Liver (tissue), 8 donors: ENCODE measurements at regions not wholly inside any gene's neighbourhood (a gene's known extent, or its start where the extent isn't known, plus 50 kb on each side); places are given as distances from the start of the nearest gene placed in this dataset.

ENCODE experiments used
- DNase-seq: peaks from one replicate; pipeline ENCODE4 v3.0.0-alpha.2; 2017; ENCODE audit warnings: low spot score
- H3K27ac ChIP-seq, 2 donors: one replicate each; pipeline ENCODE4 v1.7.0; 2013; ENCODE audit warnings: inconsistent platforms in 2 of 2, low read length in 2 of 2, control low read depth in 1 of 2, low read depth in 1 of 2, mild to moderate bottlenecking in 1 of 2
- H3K27me3 ChIP-seq, 4 donors: one replicate each; pipeline versions ENCODE4 v1.6.1 to v1.7.0; 2013; ENCODE audit warnings: low read length in 3 of 4, inconsistent platforms in 1 of 4, mild to moderate bottlenecking in 1 of 4, moderate library complexity in 1 of 4; ENCODE audit not compliant: control insufficient read depth in 4 of 4, insufficient read depth in 4 of 4
- H3K36me3 ChIP-seq, 4 donors: one replicate each; pipeline versions ENCODE4 v1.6.1 to v1.7.0; 2013; ENCODE audit warnings: low read length in 3 of 4, mild to moderate bottlenecking in 3 of 4, low read depth in 1 of 4, moderate library complexity in 1 of 4; ENCODE audit not compliant: control insufficient read depth in 4 of 4, insufficient read depth in 3 of 4
- H3K4me1 ChIP-seq, 4 donors: one replicate each; pipeline versions ENCODE4 v1.6.1 to v1.7.0; 2013; ENCODE audit warnings: low read length in 3 of 4, mild to moderate bottlenecking in 3 of 4, moderate library complexity in 1 of 4; ENCODE audit not compliant: control insufficient read depth in 4 of 4, insufficient read depth in 4 of 4
- H3K4me3 ChIP-seq, 3 donors: one replicate each; pipeline versions ENCODE4 v1.6.1 to v1.7.0; 2013; ENCODE audit warnings: low read length in 3 of 3, control low read depth in 1 of 3, low read depth in 1 of 3, mild to moderate bottlenecking in 1 of 3
- H3K9ac ChIP-seq, 2 donors: one replicate each; pipeline ENCODE4 v1.7.0; 2013; ENCODE audit warnings: low read length in 2 of 2, mild to moderate bottlenecking in 2 of 2, moderate library complexity in 2 of 2, control low read depth in 1 of 2, low read depth in 1 of 2
- H3K9me3 ChIP-seq, 4 donors: one replicate each; pipeline versions ENCODE4 v1.6.1 to v1.7.0; 2013; ENCODE audit warnings: low read length in 3 of 4; ENCODE audit not compliant: control insufficient read depth in 4 of 4
- ATF3 ChIP-seq: IDR thresholded peaks from 2 replicates; pipeline ENCODE4 v1.6.1; 2016; ENCODE audit warnings: antibody characterized with exemption
- CTCF ChIP-seq: fragments of 150-350 bp; IDR thresholded peaks from 2 replicates; pipeline ENCODE4 v1.5.1; 2017; ENCODE audit warnings: improper control_type of control experiment, low read depth, low read length; ENCODE audit not compliant: missing input control
- EGR1 ChIP-seq, 2 donors: IDR thresholded peaks; 2 replicates each; pipeline ENCODE4 v1.6.1; 2016 to 2018; ENCODE audit warnings: antibody characterized with exemption in 2 of 2, low read depth in 2 of 2
- FOXA1 ChIP-seq: IDR thresholded peaks from 2 replicates; pipeline ENCODE4 v1.6.1; 2016; ENCODE audit warnings: antibody characterized with exemption
- FOXA2 ChIP-seq: IDR thresholded peaks from 2 replicates; pipeline ENCODE4 v1.6.1; 2016; ENCODE audit warnings: antibody characterized with exemption
- GABPA ChIP-seq, 2 donors: IDR thresholded peaks in 1 of 2; conservative IDR thresholded peaks in 1 of 2; 2 replicates each; pipeline ENCODE4 v1.6.1; 2016; ENCODE audit warnings: antibody characterized with exemption in 2 of 2, mild to moderate bottlenecking in 1 of 2, moderate library complexity in 1 of 2
- HNF4A ChIP-seq, 2 donors: conservative IDR thresholded peaks; 2 replicates each; pipeline ENCODE4 v1.6.1; 2016; ENCODE audit warnings: antibody characterized with exemption in 2 of 2, mild to moderate bottlenecking in 2 of 2
- HNF4G ChIP-seq: IDR thresholded peaks from 2 replicates; pipeline ENCODE4 v1.6.1; 2016; ENCODE audit warnings: antibody characterized with exemption
- JUND ChIP-seq, 2 donors: IDR thresholded peaks; 2 replicates each; pipeline ENCODE4 v1.6.1; 2016; ENCODE audit warnings: antibody characterized with exemption in 2 of 2
- RAD21 ChIP-seq, 2 donors: IDR thresholded peaks; 2 replicates each; pipeline ENCODE4 v1.6.1; 2016; ENCODE audit warnings: antibody characterized with exemption in 2 of 2, mild to moderate bottlenecking in 2 of 2
- RXRA ChIP-seq, 2 donors: IDR thresholded peaks; 2 replicates each; pipeline ENCODE4 v1.6.1; 2017 to 2018; ENCODE audit warnings: antibody characterized with exemption in 2 of 2, mild to moderate bottlenecking in 1 of 2
- SP1 ChIP-seq: IDR thresholded peaks from 2 replicates; pipeline ENCODE4 v1.6.1; 2018; ENCODE audit warnings: antibody characterized with exemption, mild to moderate bottlenecking
- TAF1 ChIP-seq: conservative IDR thresholded peaks from 2 replicates; pipeline ENCODE4 v1.6.1; 2016; ENCODE audit warnings: antibody characterized with exemption, mild to moderate bottlenecking
- YY1 ChIP-seq: IDR thresholded peaks from 2 replicates; pipeline ENCODE4 v1.6.1; 2016; ENCODE audit warnings: antibody characterized with exemption, mild to moderate bottlenecking
- WGBS: extraction: QIAGEN DNeasy Blood & Tissue Kit; methylation state at CpG from one replicate; pipeline ENCODE4 v1.1.7; 2013; 5-methylcytosine and 5-hydroxymethylcytosine counted together
- donor health status: healthy.
- donor health status: healthy.
- donor health status: healthy.
- donor health status: healthy.
- donor health status: healthy.

GRCh38 chr11:36931139-36931538 lies 333.1 kb upstream of the RAG2 start:
- TF ChIP-seq FOXA1 (no peak), GABPA (IDR thresholded peaks at IDR 0.05 in 1 of 2, conservative IDR thresholded peaks at IDR 0.05 in 1 of 2) (no peak), FOXA2 (no peak), SP1 (no peak), HNF4A (conservative IDR thresholded peaks at IDR 0.05) (no peak), EGR1 (IDR thresholded peaks at IDR 0.05; ENCODE audit: low read depth in 2 of 2) (no peak), JUND (IDR thresholded peaks at IDR 0.05) (no peak), TAF1 (no peak), HNF4G (no peak)
- Histone ChIP-seq H3K36me3 (no peaks in the 10 kb centered on the region), H3K9ac (no peak overlapping the region), H3K4me1 (no peaks in the 10 kb centered on the region), H3K9me3 (no peaks in the 10 kb centered on the region), H3K4me3 (no peak overlapping the region), H3K27me3 (peaks cover 0 to 2% (median 0%) of the 10 kb centered on the region in 4 donors), H3K27ac (no peak overlapping the region)
- DNase-seq, result no peak
- WGBS, result 75% methylated on average over 4 of the region's 4 CpGs

- WGBS, result 56% methylated on average over 3 of the region's 3 CpGs
- Histone ChIP-seq H3K36me3 (no peaks in the 10 kb centered on the region), H3K4me1 (no peaks in the 10 kb centered on the region), H3K27ac (no peak overlapping the region), H3K9ac (no peak overlapping the region), H3K27me3 (peaks cover 0 to 2% (median 0%) of the 10 kb centered on the region in 4 donors), H3K9me3 (no peaks in the 10 kb centered on the region), H3K4me3 (no peak overlapping the region)
- TF ChIP-seq CTCF (no peak), RXRA (IDR thresholded peaks at IDR 0.05) (no peak), SP1 (no peak), ATF3 (no peak), TAF1 (no peak), GABPA (IDR thresholded peaks at IDR 0.05 in 1 of 2, conservative IDR thresholded peaks at IDR 0.05 in 1 of 2) (no peak), YY1 (no peak), HNF4A (conservative IDR thresholded peaks at IDR 0.05) (no peak), HNF4G (no peak)
- DNase-seq, result no peak
Measured at GRCh38 chr11:36930256-36930655, 332.2 kb upstream of the RAG2 start.

- Histone ChIP-seq H3K4me1 (no peaks in the 10 kb centered on the region), H3K36me3 (no peaks in the 10 kb centered on the region), H3K9me3 (no peaks in the 10 kb centered on the region), H3K9ac (no peak overlapping the region), H3K27ac (no peak overlapping the region), H3K4me3 (no peak overlapping the region), H3K27me3 (peaks cover 0 to 2% (median 0%) of the 10 kb centered on the region in 4 donors)
- 88% methylated on average over 1 of the region's 1 CpG for WGBS
- no peak for DNase-seq
- TF ChIP-seq HNF4G (no peak), TAF1 (no peak), SP1 (no peak), JUND (IDR thresholded peaks at IDR 0.05) (no peak), HNF4A (conservative IDR thresholded peaks at IDR 0.05) (no peak), RAD21 (IDR thresholded peaks at IDR 0.05) (no peak)
Measured at GRCh38 chr11:36929401-36929800, 331.4 kb upstream of the RAG2 start.
